ENCODE measurements at regions not wholly inside any gene's neighbourhood (a gene's known extent, or its start where the extent isn't known, plus 50 kb on each side); places are given as distances from the start of the nearest gene placed in this dataset.

DNA sequence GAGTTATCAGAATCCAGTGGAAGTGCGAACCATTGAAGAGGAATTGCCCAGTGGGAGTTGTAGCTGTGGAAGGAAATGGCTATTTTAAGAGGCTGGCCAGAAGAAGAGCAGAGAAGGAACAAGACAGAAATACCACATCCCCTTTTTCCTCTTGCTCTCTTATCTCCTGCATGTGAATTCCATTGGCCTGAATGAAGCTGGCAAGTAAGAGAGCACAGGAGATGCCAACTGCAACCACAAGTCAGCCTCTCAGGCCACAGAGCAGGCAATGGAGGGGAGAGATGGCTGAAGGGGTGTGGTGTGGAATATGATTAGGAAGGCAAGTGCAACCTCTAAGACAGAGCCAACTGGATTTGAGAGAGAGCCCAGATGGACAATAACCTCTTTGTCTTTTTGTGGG lies 362.7 kb upstream of the IMPG1 start:
- TF ChIP-seq, protein P1, sequence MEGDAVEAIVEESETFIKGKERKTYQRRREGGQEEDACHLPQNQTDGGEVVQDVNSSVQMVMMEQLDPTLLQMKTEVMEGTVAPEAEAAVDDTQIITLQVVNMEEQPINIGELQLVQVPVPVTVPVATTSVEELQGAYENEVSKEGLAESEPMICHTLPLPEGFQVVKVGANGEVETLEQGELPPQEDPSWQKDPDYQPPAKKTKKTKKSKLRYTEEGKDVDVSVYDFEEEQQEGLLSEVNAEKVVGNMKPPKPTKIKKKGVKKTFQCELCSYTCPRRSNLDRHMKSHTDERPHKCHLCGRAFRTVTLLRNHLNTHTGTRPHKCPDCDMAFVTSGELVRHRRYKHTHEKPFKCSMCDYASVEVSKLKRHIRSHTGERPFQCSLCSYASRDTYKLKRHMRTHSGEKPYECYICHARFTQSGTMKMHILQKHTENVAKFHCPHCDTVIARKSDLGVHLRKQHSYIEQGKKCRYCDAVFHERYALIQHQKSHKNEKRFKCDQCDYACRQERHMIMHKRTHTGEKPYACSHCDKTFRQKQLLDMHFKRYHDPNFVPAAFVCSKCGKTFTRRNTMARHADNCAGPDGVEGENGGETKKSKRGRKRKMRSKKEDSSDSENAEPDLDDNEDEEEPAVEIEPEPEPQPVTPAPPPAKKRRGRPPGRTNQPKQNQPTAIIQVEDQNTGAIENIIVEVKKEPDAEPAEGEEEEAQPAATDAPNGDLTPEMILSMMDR (IDR thresholded peaks at IDR 0.05): no peak
- TF ChIP-seq EP300 (IDR thresholded peaks at IDR 0.05): no peak
